Spleen (tissue), 11 donors: ENCODE measurements at regions not wholly inside any gene's neighbourhood (a gene's known extent, or its start where the extent isn't known, plus 50 kb on each side); places are given as distances from the start of the nearest gene placed in this dataset.
"Not testable (repeated sequence)": the region's sequence is repeated elsewhere in the genome, so short reads cannot be mapped to it uniquely, and the experiment has no call there.

Source experiments
- DNase-seq: peaks from one replicate; pipeline ENCODE4 v3.0.0-alpha.2; 2020
- H3K27ac ChIP-seq, 8 donors: fragments of 200-600 bp; sonication (generic) in 7 of 8; 1 replicate in 4 of 8; 2 replicates in 4 of 8; pipeline versions ENCODE4 v1.5.0 to v1.8.0; 2016 to 2021; ENCODE audit warnings: inconsistent platforms in 4 of 8, mild to moderate bottlenecking in 4 of 8, moderate library complexity in 1 of 8
- H3K27me3 ChIP-seq, 7 donors: fragments of 200-600 bp; sonication (generic) in 6 of 7; replicated peaks in 1 of 7; 1 replicate in 4 of 7; 2 replicates in 3 of 7; pipeline versions ENCODE4 v1.5.0 to v1.8.0; 2016 to 2021; ENCODE audit warnings: inconsistent platforms in 3 of 7, mild to moderate bottlenecking in 1 of 7
- H3K36me3 ChIP-seq, 6 donors: fragments of 200-600 bp; sonication (generic) in 5 of 6; 1 replicate in 4 of 6; 2 replicates in 2 of 6; pipeline versions ENCODE4 v1.5.0 to v1.8.0; 2016 to 2021; ENCODE audit warnings: inconsistent platforms in 2 of 6
- H3K4me1 ChIP-seq, 6 donors: fragments of 200-600 bp; sonication (generic) in 5 of 6; 1 replicate in 3 of 6; 2 replicates in 3 of 6; pipeline versions ENCODE4 v1.5.0 to v1.8.0; 2016 to 2021; ENCODE audit warnings: inconsistent platforms in 3 of 6
- H3K4me3 ChIP-seq, 8 donors: fragments of 200-600 bp; sonication (generic) in 7 of 8; 1 replicate in 4 of 8; 2 replicates in 4 of 8; pipeline versions ENCODE4 v1.5.0 to v1.8.0; 2016 to 2021; ENCODE audit warnings: inconsistent platforms in 4 of 8, mild to moderate bottlenecking in 4 of 8, moderate library complexity in 2 of 8
- H3K9me3 ChIP-seq, 8 donors: fragments of 200-600 bp; sonication (generic) in 7 of 8; 1 replicate in 4 of 8; 2 replicates in 4 of 8; pipeline versions ENCODE4 v1.5.0 to v1.8.0; 2016 to 2021; ENCODE audit warnings: inconsistent platforms in 4 of 8
- POLR2A ChIP-seq, 3 donors: fragments of 450-650 bp; IDR thresholded peaks; one replicate each; pipeline ENCODE4 v1.5.1; 2017; ENCODE audit warnings: antibody characterized with exemption in 3 of 3, mild to moderate bottlenecking in 1 of 3
- POLR2AphosphoS5 ChIP-seq, 3 donors: sonication (generic); formaldehyde crosslinking; IDR thresholded peaks; one replicate each; pipeline ENCODE4 v1.5.1; 2017; ENCODE audit warnings: antibody characterized with exemption in 3 of 3
- WGBS, 5 donors: extraction: QIAGEN DNeasy Blood & Tissue Kit in 3 of 5; methylation state at CpG; one replicate each; pipeline versions ENCODE4 v1.1.5 to v1.1.7; 2013 to 2018; 5-methylcytosine and 5-hydroxymethylcytosine counted together
- intact Hi-C: fragments of 100-400 bp; cut with DNase I; formaldehyde crosslinking; loops from one replicate; pipeline ENCODE4 v1.15.0; 2023; ENCODE audit warnings: low total_unique reads
- TF ChIP-seq, protein P1 (sequence below), 11 experiments: fragments of 200-600 bp in 7 of 11; fragments of 450-650 bp in 4 of 11; sonication (generic) in 4 of 11; IDR thresholded peaks in 8 of 11; conservative IDR thresholded peaks in 3 of 11; 1 replicate in 7 of 11; 2 replicates in 4 of 11; pipeline versions ENCODE4 v1.4.0 to v1.8.0; 2016 to 2021; ENCODE audit warnings: antibody characterized with exemption in 11 of 11, inconsistent platforms in 4 of 11, mild to moderate bottlenecking in 1 of 11
- donor health status: healthy with polysubstance abuse.
- donor health status: DM: no; HTN: no; CAD: no; lungs with moderate emphysema.
- donor health status: DM: no; HTN: no; CAD: no.
- donor health status: Bipolar disorder and iron deficiency.
- donor health status: healthy.
- donor health status: DM: no; HTN: no; CAD: no.
- donor health status: DM: yes; HTN: yes; CAD: no.

DNA sequence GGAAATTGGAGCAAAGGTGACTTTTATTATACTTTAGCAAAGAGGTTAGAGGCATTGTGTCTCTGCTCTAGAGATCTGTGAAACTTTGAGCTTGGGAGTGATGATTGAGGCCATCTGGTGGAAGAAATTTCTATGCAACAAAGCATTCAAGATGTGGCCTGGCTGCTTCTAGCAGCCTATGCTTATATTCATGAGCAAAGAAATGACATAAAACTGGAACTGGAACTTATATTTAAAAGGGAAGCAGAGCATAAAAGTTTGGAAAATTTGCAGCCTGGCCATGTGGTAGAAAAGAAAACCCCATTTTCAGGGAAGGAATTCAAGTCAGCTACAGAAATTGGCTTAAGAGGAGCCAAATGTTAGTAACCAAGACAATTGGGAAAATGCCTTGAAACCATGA is 70.4 kb downstream of the SDR9C7 start:
- Histone ChIP-seq H3K27ac (no peak overlapping the region), H3K9me3 (peaks cover 16 to 82% (median 66%) of the 10 kb centered on the region in 8 donors), H3K4me3 (no peak overlapping the region), H3K27me3 (peaks cover 0 to 16% (median 0%) of the 10 kb centered on the region in 7 donors), H3K36me3 (no peaks in the 10 kb centered on the region), H3K4me1 (no peaks in the 10 kb centered on the region)
- no peak for DNase-seq
- TF ChIP-seq POLR2AphosphoS5 (IDR thresholded peaks at IDR 0.05) (no peak), POLR2A (IDR thresholded peaks at IDR 0.05) (no peak)
- TF ChIP-seq, protein P1, sequence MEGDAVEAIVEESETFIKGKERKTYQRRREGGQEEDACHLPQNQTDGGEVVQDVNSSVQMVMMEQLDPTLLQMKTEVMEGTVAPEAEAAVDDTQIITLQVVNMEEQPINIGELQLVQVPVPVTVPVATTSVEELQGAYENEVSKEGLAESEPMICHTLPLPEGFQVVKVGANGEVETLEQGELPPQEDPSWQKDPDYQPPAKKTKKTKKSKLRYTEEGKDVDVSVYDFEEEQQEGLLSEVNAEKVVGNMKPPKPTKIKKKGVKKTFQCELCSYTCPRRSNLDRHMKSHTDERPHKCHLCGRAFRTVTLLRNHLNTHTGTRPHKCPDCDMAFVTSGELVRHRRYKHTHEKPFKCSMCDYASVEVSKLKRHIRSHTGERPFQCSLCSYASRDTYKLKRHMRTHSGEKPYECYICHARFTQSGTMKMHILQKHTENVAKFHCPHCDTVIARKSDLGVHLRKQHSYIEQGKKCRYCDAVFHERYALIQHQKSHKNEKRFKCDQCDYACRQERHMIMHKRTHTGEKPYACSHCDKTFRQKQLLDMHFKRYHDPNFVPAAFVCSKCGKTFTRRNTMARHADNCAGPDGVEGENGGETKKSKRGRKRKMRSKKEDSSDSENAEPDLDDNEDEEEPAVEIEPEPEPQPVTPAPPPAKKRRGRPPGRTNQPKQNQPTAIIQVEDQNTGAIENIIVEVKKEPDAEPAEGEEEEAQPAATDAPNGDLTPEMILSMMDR (IDR thresholded peaks at IDR 0.05 in 8 of 11, conservative IDR thresholded peaks at IDR 0.05 in 3 of 11), result no peak
- intact Hi-C loops, result no loop called here

DNA sequence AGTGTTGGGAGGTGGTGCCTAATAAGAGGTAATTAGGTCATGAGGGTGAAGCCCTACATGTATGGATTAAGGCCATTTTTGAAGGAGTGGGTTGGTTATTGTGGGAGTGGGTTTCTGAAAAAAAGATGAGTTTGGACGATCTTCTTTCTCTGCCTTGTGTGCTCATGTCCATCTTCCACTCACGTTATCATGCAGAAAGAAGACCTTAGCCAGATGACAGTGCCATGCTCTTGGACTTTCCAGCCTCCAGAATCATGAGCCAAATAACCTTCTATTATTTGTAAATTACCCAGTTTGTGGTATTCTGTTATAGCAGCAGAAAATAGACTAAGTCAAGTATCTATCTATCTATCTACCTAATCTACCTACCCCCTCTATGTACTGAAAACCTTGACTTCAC is 71.9 kb downstream of the SDR9C7 start:
- intact Hi-C loops, result no loop called here
- H3K36me3 ChIP-seq, result no peaks in the 10 kb centered on the region
- no peaks in the 10 kb centered on the region for H3K4me1 ChIP-seq
- TF ChIP-seq POLR2AphosphoS5 (IDR thresholded peaks at IDR 0.05), result no peak
- TF ChIP-seq, protein P1 (IDR thresholded peaks at IDR 0.05 in 8 of 11, conservative IDR thresholded peaks at IDR 0.05 in 3 of 11), result no peak
- no peak for TF ChIP-seq POLR2A (IDR thresholded peaks at IDR 0.05)
- peaks cover 16 to 71% (median 59%) of the 10 kb centered on the region in 8 donors for H3K9me3 ChIP-seq
- DNase-seq, result no peak
- no peak overlapping the region for H3K27ac ChIP-seq
- 55 to 84% (median 66%) methylated on average over 2 of the region's 2 CpGs for WGBS, 5 donors
- H3K4me3 ChIP-seq, result no peak overlapping the region
- H3K27me3 ChIP-seq, result peaks cover 0 to 13% (median 0%) of the 10 kb centered on the region in 7 donors

DNA sequence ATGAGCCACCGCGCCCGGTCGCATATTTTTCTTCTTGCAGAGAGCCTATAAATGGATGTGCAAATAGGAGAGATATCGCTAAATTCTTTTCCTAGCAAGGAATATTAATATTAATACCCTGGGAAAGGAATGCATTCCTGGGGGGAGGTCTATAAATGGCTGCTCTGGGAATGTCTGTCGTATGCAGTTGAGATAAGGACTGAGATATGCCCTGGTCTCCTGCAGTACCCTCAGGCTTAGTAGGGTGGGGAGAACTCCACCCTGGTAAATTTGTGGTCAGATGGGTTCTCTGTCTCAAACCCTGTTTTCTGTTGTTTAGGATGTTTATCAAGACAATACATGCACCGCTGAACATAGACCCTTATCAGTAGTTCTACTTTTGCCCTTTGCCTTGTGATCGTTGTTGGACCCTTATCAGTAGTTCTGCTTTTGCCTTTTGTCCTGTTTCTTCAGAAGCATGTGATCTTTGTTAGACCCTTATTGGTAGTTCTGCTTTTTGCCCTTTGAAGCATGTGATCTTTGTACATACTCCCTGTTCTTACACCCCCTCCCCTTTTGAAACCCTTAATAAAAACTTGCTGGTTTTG is 80.7 kb downstream of the SDR9C7 start:
- H3K27ac ChIP-seq, intact Hi-C loops, H3K27me3 ChIP-seq, H3K36me3 ChIP-seq, DNase-seq, H3K4me1 ChIP-seq, H3K4me3 ChIP-seq: not testable (repeated sequence)
- H3K9me3 ChIP-seq, result peaks cover 0 to 29% (median 19%) of the 10 kb centered on the region in 8 donors
- 69 to 88% (median 79%) methylated on average over 8 of the region's 8 CpGs for WGBS, 5 donors

DNA sequence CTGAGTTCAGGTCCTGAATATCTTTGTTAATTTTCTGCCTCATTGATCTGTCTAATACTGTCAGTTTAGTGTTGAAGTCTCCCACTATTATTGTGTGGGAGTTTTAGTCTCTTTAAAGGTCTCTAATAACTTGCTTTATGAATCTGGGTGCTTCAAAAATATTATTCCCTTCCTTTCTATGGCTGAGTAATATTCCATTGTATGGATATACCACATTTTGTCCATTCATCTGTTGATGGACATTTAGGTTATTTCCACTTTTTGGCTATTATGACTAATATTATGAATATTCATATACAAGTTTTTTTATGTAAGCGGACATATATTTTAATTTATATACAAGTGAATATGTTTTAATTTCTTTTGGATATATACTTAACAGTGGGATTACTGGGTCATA is 82.7 kb downstream of the SDR9C7 start:
- Histone ChIP-seq H3K4me1 (no peaks in the 10 kb centered on the region), H3K27ac (no peak overlapping the region), H3K9me3 (peaks cover 0 to 29% (median 19%) of the 10 kb centered on the region in 8 donors), H3K4me3 (no peak overlapping the region), H3K36me3 (no peaks in the 10 kb centered on the region), H3K27me3 (peaks cover 0 to 6% (median 0%) of the 10 kb centered on the region in 7 donors)
- WGBS, 5 donors, result 95 to 100% (median 98%) methylated on average over 1 of the region's 1 CpG
- TF ChIP-seq, protein P1 (IDR thresholded peaks at IDR 0.05 in 8 of 11, conservative IDR thresholded peaks at IDR 0.05 in 3 of 11), result no peak
- no peak for TF ChIP-seq POLR2AphosphoS5 (IDR thresholded peaks at IDR 0.05)
- TF ChIP-seq POLR2A (IDR thresholded peaks at IDR 0.05), result no peak
- DNase-seq, result no peak
- intact Hi-C loops, result no loop called here

DNA sequence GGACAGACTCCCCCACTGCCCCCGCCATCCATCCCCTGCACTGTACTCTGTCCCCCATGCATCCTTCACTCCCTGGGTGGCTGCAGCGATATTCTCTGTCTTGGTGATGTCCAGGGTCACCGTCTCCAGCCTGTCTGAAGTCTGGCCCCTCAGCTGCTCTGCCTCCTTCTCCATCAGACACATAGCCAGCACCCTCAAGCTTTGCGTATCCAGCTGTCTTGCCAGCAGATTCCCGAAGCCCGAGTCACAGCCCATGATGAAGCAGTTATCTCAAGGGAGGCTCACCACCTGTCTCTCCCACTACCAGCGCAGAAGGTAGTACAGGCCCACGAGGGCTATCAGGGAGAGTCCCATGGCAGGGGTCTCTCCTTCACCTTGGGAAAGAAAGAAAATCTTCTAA is 77.8 kb downstream of the HSD17B6 start:
- no peaks in the 10 kb centered on the region for H3K9me3 ChIP-seq
- H3K4me1 ChIP-seq, result peaks cover 0 to 40% (median 17%) of the 10 kb centered on the region in 6 donors
- DNase-seq, result no peak
- H3K27me3 ChIP-seq, result no peaks in the 10 kb centered on the region
- intact Hi-C loops, result no loop called here
- no peak overlapping the region for H3K4me3 ChIP-seq
- H3K36me3 ChIP-seq, result no peaks in the 10 kb centered on the region
- TF ChIP-seq POLR2A (IDR thresholded peaks at IDR 0.05) (no peak), POLR2AphosphoS5 (IDR thresholded peaks at IDR 0.05) (no peak)
- TF ChIP-seq, protein P1 (IDR thresholded peaks at IDR 0.05 in 8 of 11, conservative IDR thresholded peaks at IDR 0.05 in 3 of 11), result no peak
- WGBS, 5 donors, result 78 to 92% (median 86%) methylated on average over 8 of the region's 8 CpGs
- H3K27ac ChIP-seq, result peak overlapping the region in 4 of 8 donors; percentile 10 to 82 (median 34)
